ENCODE measurements at regions not wholly inside any gene's neighbourhood (a gene's known extent, or its start where the extent isn't known, plus 50 kb on each side); places are given as distances from the start of the nearest gene placed in this dataset.
A peak's percentile ranks its signal among the peaks of the same experiment; 100 is the strongest.

GRCh38 chr10:29791773-29792172 lies 157.0 kb upstream of the SVIL start:
- Histone ChIP-seq H3K27ac (ENCODE audit: low read depth, low read length, severe bottlenecking) (no peak overlapping the region), H3K36me3 (ENCODE audit: control insufficient read depth, insufficient read depth, low read length) (no peaks in the 10 kb centered on the region), H3K9me3 (ENCODE audit: control insufficient read depth, low read length) (peaks cover 4% of the 10 kb centered on the region), H3K4me1 (ENCODE audit: control insufficient read depth, insufficient read depth, low read length, poor library complexity, severe bottlenecking) (peaks cover 9% of the 10 kb centered on the region), H3K4me3 (ENCODE audit: extremely low read depth, insufficient read depth, low read length, poor library complexity, severe bottlenecking) (no peak overlapping the region)
- 94 to 96% methylated on average over 2 to 3 of the region's 3 CpGs for WGBS, 2 experiments (ENCODE audit: insufficient coverage in 2 of 2)

DNA sequence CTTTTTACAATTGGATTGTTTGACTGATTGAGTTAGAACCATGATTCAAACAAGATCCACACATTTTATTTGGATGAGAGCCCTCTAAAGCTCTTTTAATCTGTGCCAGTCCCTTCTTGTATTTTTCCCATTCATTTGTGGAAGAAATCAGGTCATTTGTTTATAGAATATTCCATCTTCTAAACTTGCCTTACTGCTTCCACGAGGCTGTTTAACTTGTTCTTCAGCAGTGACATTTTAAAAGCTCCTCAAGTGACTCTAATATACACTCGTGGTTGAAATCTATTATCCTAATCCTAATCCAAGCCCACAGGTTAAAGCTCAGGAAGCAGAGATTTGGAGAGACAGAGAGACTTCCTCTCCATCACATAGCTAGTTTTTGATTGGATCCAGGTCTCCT lies 155.4 kb upstream of the SVIL start:
- Histone ChIP-seq H3K4me3 (ENCODE audit: extremely low read depth, insufficient read depth, low read length, poor library complexity, severe bottlenecking) (no peak overlapping the region), H3K4me1 (ENCODE audit: control insufficient read depth, insufficient read depth, low read length, poor library complexity, severe bottlenecking) (peaks cover 5% of the 10 kb centered on the region), H3K27ac (ENCODE audit: low read depth, low read length, severe bottlenecking) (no peak overlapping the region), H3K36me3 (ENCODE audit: control insufficient read depth, insufficient read depth, low read length) (no peaks in the 10 kb centered on the region), H3K9me3 (ENCODE audit: control insufficient read depth, low read length) (peaks cover 4% of the 10 kb centered on the region)
- 93% methylated on average over 2 of the region's 2 CpGs; no CpG with 5 or more reads in 1 of the 2 experiments for WGBS, 2 experiments (ENCODE audit: insufficient coverage in 2 of 2)

DNA sequence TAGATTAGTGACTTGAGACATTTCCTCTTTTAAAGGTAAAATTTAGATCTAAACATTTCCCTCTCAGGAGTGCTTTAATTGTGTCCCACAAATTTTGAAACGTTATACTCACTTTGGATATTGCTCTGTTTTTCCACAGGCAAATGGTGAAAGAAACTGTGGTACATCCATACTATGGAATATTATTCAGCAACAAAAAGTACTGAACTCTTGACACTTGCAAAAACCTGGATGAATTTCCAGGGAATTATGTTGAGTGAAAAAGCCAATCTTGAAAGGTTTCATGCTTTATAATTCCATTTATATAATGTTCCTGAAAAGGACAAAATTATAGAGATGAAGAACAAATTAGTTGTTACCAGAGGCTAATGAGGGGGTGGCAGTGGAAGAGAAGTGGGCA lies 153.3 kb upstream of the SVIL start:
- Histone ChIP-seq H3K4me3 (ENCODE audit: extremely low read depth, insufficient read depth, low read length, poor library complexity, severe bottlenecking) (no peak overlapping the region), H3K27ac (ENCODE audit: low read depth, low read length, severe bottlenecking) (no peak overlapping the region), H3K4me1 (ENCODE audit: control insufficient read depth, insufficient read depth, low read length, poor library complexity, severe bottlenecking) (peaks cover 12% of the 10 kb centered on the region), H3K36me3 (ENCODE audit: control insufficient read depth, insufficient read depth, low read length) (no peaks in the 10 kb centered on the region), H3K9me3 (ENCODE audit: control insufficient read depth, low read length) (peaks cover 4% of the 10 kb centered on the region)
- no CpG with 5 or more reads among the region's 1 CpG for WGBS, 2 experiments (ENCODE audit: insufficient coverage in 2 of 2)

- Histone ChIP-seq H3K4me1 (ENCODE audit: control insufficient read depth, insufficient read depth, low read length, poor library complexity, severe bottlenecking) (peaks cover 13% of the 10 kb centered on the region), H3K27ac (ENCODE audit: low read depth, low read length, severe bottlenecking) (no peak overlapping the region), H3K9me3 (ENCODE audit: control insufficient read depth, low read length) (peaks cover 4% of the 10 kb centered on the region), H3K36me3 (ENCODE audit: control insufficient read depth, insufficient read depth, low read length) (no peaks in the 10 kb centered on the region), H3K4me3 (ENCODE audit: extremely low read depth, insufficient read depth, low read length, poor library complexity, severe bottlenecking) (no peak overlapping the region)
- 100% methylated on average over 1 of the region's 2 CpGs; no CpG with 5 or more reads in 1 of the 2 experiments for WGBS, 2 experiments (ENCODE audit: insufficient coverage in 2 of 2)
Measured at GRCh38 chr10:29785701-29786100, 150.9 kb upstream of the SVIL start.

GRCh38 chr10:29784175-29784773 lies 149.5 kb upstream of the SVIL start:
- peaks cover 13% of the 10 kb centered on the region for H3K4me1 ChIP-seq (ENCODE audit: control insufficient read depth, insufficient read depth, low read length, poor library complexity, severe bottlenecking)
- H3K27ac ChIP-seq (ENCODE audit: low read depth, low read length, severe bottlenecking) = peak overlapping the region; percentile 77
- peaks cover 4% of the 10 kb centered on the region for H3K9me3 ChIP-seq (ENCODE audit: control insufficient read depth, low read length)
- no peaks in the 10 kb centered on the region for H3K36me3 ChIP-seq (ENCODE audit: control insufficient read depth, insufficient read depth, low read length)
- H3K4me3 ChIP-seq (ENCODE audit: extremely low read depth, insufficient read depth, low read length, poor library complexity, severe bottlenecking) = no peak overlapping the region
- WGBS, 2 experiments (ENCODE audit: insufficient coverage in 2 of 2) = 24 to 34% methylated on average over 2 to 3 of the region's 7 CpGs

DNA sequence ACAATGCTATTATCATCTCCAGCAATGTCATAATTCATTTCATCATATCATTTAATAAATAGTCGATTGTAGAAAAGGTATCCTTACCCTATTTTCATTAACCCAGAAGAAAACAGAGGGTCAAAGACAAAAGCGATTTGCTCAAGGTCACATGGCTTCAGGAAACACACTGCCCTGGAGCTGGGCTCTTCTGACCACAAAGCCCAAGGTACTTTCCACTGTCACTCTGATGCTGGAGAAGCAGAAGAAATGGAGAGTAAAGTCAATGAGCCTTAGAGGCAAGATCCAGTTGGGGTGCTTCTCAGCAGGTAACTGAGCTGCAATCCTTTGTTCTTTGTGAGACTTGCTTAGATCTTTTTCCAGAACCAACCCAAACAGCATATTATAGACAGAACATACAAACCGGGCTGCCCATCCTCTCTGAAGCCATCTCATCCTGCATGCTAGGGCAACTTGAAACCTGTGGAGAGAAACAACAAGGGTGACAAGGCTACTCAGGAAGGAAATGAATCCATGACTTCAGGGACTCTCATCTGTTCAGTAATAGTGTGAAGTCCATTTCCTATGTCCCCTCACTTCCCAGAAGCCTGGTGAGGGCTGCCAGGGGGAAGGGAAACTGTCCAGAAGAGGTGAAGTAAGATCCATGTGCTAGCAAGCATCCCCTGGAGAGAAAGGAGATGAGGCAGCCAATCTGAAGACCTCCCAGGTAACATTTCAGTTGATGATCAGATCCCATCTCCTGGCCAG lies 148.6 kb upstream of the SVIL start:
- Histone ChIP-seq H3K36me3 (ENCODE audit: control insufficient read depth, insufficient read depth, low read length) (no peaks in the 10 kb centered on the region), H3K9me3 (ENCODE audit: control insufficient read depth, low read length) (peaks cover 4% of the 10 kb centered on the region), H3K4me1 (ENCODE audit: control insufficient read depth, insufficient read depth, low read length, poor library complexity, severe bottlenecking) (peaks cover 13% of the 10 kb centered on the region), H3K4me3 (ENCODE audit: extremely low read depth, insufficient read depth, low read length, poor library complexity, severe bottlenecking) (no peak overlapping the region), H3K27ac (ENCODE audit: low read depth, low read length, severe bottlenecking) (peak overlapping the region; percentile 77)
- WGBS, 2 experiments (ENCODE audit: insufficient coverage in 2 of 2) = 95 to 100% methylated on average over 1 to 2 of the region's 3 CpGs

DNA sequence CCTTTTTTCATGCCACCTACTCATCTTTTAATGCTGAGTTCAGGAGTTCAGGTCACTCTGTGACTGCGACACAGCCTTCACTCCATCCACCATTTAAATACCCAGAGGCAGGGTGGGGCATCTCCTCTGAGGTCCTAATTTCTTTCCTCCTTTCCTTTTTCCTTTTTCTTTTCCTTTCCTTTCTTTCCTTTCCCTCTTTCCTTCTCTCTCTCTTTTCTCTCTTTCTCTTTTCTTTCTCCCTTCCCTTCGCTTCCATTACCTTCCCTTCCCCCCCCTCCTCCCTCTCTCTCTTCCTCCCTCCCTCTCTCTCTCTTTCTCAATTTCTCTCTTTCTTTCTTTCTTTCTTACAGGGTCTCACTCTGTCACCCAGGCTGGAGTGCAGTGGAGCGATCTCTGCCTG lies 145.9 kb upstream of the SVIL start:
- 68 to 73% methylated on average over 3 of the region's 3 CpGs for WGBS, 2 experiments (ENCODE audit: insufficient coverage in 2 of 2)
- Histone ChIP-seq H3K27ac (ENCODE audit: low read depth, low read length, severe bottlenecking) (no peak overlapping the region), H3K4me1 (ENCODE audit: control insufficient read depth, insufficient read depth, low read length, poor library complexity, severe bottlenecking) (peaks cover 13% of the 10 kb centered on the region), H3K36me3 (ENCODE audit: control insufficient read depth, insufficient read depth, low read length) (no peaks in the 10 kb centered on the region), H3K4me3 (ENCODE audit: extremely low read depth, insufficient read depth, low read length, poor library complexity, severe bottlenecking) (no peak overlapping the region), H3K9me3 (ENCODE audit: control insufficient read depth, low read length) (no peaks in the 10 kb centered on the region)

GRCh38 chr10:29780096-29780495 lies 145.3 kb upstream of the SVIL start:
- H3K27ac ChIP-seq (ENCODE audit: low read depth, low read length, severe bottlenecking) = no peak overlapping the region
- H3K4me1 ChIP-seq (ENCODE audit: control insufficient read depth, insufficient read depth, low read length, poor library complexity, severe bottlenecking) = peaks cover 13% of the 10 kb centered on the region
- no peaks in the 10 kb centered on the region for H3K36me3 ChIP-seq (ENCODE audit: control insufficient read depth, insufficient read depth, low read length)
- no peaks in the 10 kb centered on the region for H3K9me3 ChIP-seq (ENCODE audit: control insufficient read depth, low read length)
- WGBS, 2 experiments (ENCODE audit: insufficient coverage in 2 of 2) = no CpG with 5 or more reads among the region's 1 CpG
- H3K4me3 ChIP-seq (ENCODE audit: extremely low read depth, insufficient read depth, low read length, poor library complexity, severe bottlenecking) = no peak overlapping the region

DNA sequence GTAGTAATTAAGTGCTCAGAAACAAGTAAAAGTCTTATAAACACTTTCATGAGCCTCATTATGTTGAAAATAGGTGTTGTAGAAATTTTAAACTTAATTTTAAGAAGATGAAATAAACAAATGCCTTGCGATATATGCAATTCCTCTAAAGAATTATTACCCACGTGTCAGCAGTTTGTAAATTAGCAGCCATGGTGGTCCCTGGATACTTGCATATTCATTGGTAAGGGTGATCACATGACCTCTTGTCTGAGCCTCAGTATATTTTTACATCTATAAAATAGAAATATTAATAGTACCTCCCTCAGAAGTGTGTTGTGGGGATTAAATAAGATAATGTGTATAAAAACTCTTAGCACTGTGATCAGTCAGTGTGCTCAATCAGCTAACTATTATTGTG lies 141.5 kb upstream of the SVIL start:
- Histone ChIP-seq H3K9me3 (ENCODE audit: control insufficient read depth, low read length) (no peaks in the 10 kb centered on the region), H3K27ac (ENCODE audit: low read depth, low read length, severe bottlenecking) (no peak overlapping the region), H3K36me3 (ENCODE audit: control insufficient read depth, insufficient read depth, low read length) (no peaks in the 10 kb centered on the region), H3K4me3 (ENCODE audit: extremely low read depth, insufficient read depth, low read length, poor library complexity, severe bottlenecking) (no peak overlapping the region), H3K4me1 (ENCODE audit: control insufficient read depth, insufficient read depth, low read length, poor library complexity, severe bottlenecking) (no peaks in the 10 kb centered on the region)
- WGBS, 2 experiments (ENCODE audit: insufficient coverage in 2 of 2) = no CpG with 5 or more reads among the region's 2 CpGs

DNA sequence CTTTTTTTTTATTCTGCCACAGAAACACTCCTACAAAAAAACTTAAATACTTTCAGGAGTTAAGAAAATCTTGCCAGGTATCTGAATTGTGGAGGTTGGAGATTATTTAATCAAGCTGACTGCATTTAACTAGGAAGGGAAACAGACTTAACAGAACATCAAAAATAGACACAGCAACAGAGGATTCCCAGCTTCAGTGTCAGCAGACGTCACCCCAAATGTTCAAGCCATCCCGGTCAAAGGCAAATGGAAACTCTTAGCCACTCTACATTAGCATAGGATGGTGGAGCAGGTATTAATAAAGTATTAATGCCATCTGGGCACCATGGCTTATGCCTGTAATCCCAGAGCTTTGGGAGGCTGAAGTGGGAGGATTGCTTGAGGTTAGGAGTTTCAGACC lies 139.7 kb upstream of the SVIL start:
- 100% methylated on average over 1 of the region's 2 CpGs; no CpG with 5 or more reads in 1 of the 2 experiments for WGBS, 2 experiments (ENCODE audit: insufficient coverage in 2 of 2)
- no peak overlapping the region for H3K27ac ChIP-seq (ENCODE audit: low read depth, low read length, severe bottlenecking)
- no peaks in the 10 kb centered on the region for H3K36me3 ChIP-seq (ENCODE audit: control insufficient read depth, insufficient read depth, low read length)
- H3K4me1 ChIP-seq (ENCODE audit: control insufficient read depth, insufficient read depth, low read length, poor library complexity, severe bottlenecking) = no peaks in the 10 kb centered on the region
- no peaks in the 10 kb centered on the region for H3K9me3 ChIP-seq (ENCODE audit: control insufficient read depth, low read length)
- H3K4me3 ChIP-seq (ENCODE audit: extremely low read depth, insufficient read depth, low read length, poor library complexity, severe bottlenecking) = no peak overlapping the region

DNA sequence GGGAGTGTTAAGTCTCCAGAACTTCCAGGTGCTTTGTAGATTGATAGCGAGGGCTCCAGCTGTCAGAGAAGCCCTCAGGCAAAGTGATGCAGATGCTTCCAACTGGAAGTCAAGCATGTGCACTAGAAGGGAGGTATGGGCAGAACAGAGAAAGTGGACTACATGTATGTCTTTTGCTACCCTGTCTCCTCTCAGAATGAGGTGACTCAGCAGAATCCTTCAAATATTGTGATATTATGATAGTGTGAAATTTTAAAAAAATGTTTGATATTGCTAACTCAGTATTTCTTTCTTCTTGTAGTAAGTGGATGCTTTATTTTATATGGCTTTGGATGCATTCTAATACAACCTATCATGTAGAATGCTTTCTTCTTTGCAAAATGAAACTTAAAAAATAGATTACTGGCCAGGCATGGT lies 138.9 kb upstream of the SVIL start:
- 88 to 100% methylated on average over 1 of the region's 1 CpG for WGBS, 2 experiments (ENCODE audit: insufficient coverage in 2 of 2)
- Histone ChIP-seq H3K27ac (ENCODE audit: low read depth, low read length, severe bottlenecking) (no peak overlapping the region), H3K4me3 (ENCODE audit: extremely low read depth, insufficient read depth, low read length, poor library complexity, severe bottlenecking) (no peak overlapping the region), H3K4me1 (ENCODE audit: control insufficient read depth, insufficient read depth, low read length, poor library complexity, severe bottlenecking) (no peaks in the 10 kb centered on the region), H3K9me3 (ENCODE audit: control insufficient read depth, low read length) (no peaks in the 10 kb centered on the region), H3K36me3 (ENCODE audit: control insufficient read depth, insufficient read depth, low read length) (no peaks in the 10 kb centered on the region)
